ENCODE measurements at regions not wholly inside any gene's neighbourhood (a gene's known extent, or its start where the extent isn't known, plus 50 kb on each side); places are given as distances from the start of the nearest gene placed in this dataset.

- peak in 1 of 6 experiments; percentile 8 for DNase-seq
These were observed 94.0 kb downstream of the KLF12 start for GRCh38 chr13:74040200-74040599.

GRCh38 chr13:74039667-74040066 lies 94.5 kb downstream of the KLF12 start:
- no peak for DNase-seq

- DNase-seq: no peak
These were observed 95.0 kb downstream of the KLF12 start for GRCh38 chr13:74039154-74039553.

GRCh38 chr13:74037762-74038161 lies 96.4 kb downstream of the KLF12 start:
- no peak for DNase-seq

- DNase-seq: no peak
These were observed 97.8 kb downstream of the KLF12 start for GRCh38 chr13:74036373-74036772.

- no peak for DNase-seq
These were observed 98.3 kb downstream of the KLF12 start for GRCh38 chr13:74035896-74036295.

- DNase-seq: no peak
These were observed 101.9 kb downstream of the KLF12 start for GRCh38 chr13:74032325-74032724.

GRCh38 chr13:74027161-74027779 lies 106.9 kb downstream of the KLF12 start:
- DNase-seq: no peak

- DNase-seq: peak; percentile 39 to 66 (median 60)
These were observed 107.5 kb downstream of the KLF12 start for GRCh38 chr13:74026753-74027152.

- no peak for DNase-seq
These were observed 108.8 kb downstream of the KLF12 start for GRCh38 chr13:74025369-74025768.

GRCh38 chr13:74024856-74025255 lies 109.3 kb downstream of the KLF12 start:
- peak in 1 of 6 experiments; percentile 15 for DNase-seq

GRCh38 chr13:74024314-74024713 lies 109.9 kb downstream of the KLF12 start:
- DNase-seq: no peak

GRCh38 chr13:74023484-74023883 lies 110.7 kb downstream of the KLF12 start:
- DNase-seq: no peak

GRCh38 chr13:74021505-74021904 lies 112.7 kb downstream of the KLF12 start:
- DNase-seq: no peak

GRCh38 chr13:74018062-74018431 lies 116.2 kb downstream of the KLF12 start:
- no peak for DNase-seq

- DNase-seq: peak in 2 of 6 experiments; percentile 11 to 24
These were observed 116.7 kb downstream of the KLF12 start for GRCh38 chr13:74017301-74018061.

GRCh38 chr13:74015137-74015536 lies 119.1 kb downstream of the KLF12 start:
- DNase-seq: no peak

- no peak for DNase-seq
These were observed 125.0 kb downstream of the KLF12 start for GRCh38 chr13:74009100-74009668.

GRCh38 chr13:74006666-74007065 lies 127.5 kb downstream of the KLF12 start:
- DNase-seq: no peak

GRCh38 chr13:74005320-74006157 lies 128.7 kb downstream of the KLF12 start:
- no peak for DNase-seq

- DNase-seq: no peak
These were observed 130.1 kb downstream of the KLF12 start for GRCh38 chr13:74004109-74004508.

- DNase-seq: no peak
These were observed 130.8 kb downstream of the KLF12 start for GRCh38 chr13:74003374-74003773.

GRCh38 chr13:74000876-74001275 lies 133.3 kb downstream of the KLF12 start:
- DNase-seq: no peak
